MCF 10A (cell line): ENCODE measurements at regions not wholly inside any gene's neighbourhood (a gene's known extent, or its start where the extent isn't known, plus 50 kb on each side); places are given as distances from the start of the nearest gene placed in this dataset.

ENCODE experiments used
- BruUV-seq: library from RNA; stranded (reverse); fragments of 400-500 nt; replicated peaks from 2 replicates; lab custom pipeline; 2021; lab: Mats Ljungman, UMichigan
- CTCF ChIA-PET: fragments of 300-600 bp; sonication (Branson Sonifier 250); formaldehyde crosslinking; extraction: SDS; loops from one replicate; lab custom pipeline; 2021; ENCODE audit warnings: antibody characterized with exemption, inconsistent platforms; lab: Yijun Ruan, JAX
- POLR2A ChIA-PET: fragments of 300-600, 350-650 bp; sonication (Branson Sonifier 250); formaldehyde crosslinking; extraction: SDS; loops from one replicate; lab custom pipeline; 2020; ENCODE audit warnings: antibody characterized with exemption, inconsistent platforms; lab: Yijun Ruan, JAX
- DNase-seq: peaks from one replicate; pipeline ENCODE4 v3.0.0-alpha.2; 2018; ENCODE audit not compliant: unreplicated experiment
- H3K27ac Mint-ChIP-seq: one replicate; pipeline ENCODE4 v1.8.0; 2022; ENCODE audit warnings: mild to moderate bottlenecking, low read depth, mixed read lengths; ENCODE audit not compliant: unreplicated experiment
- H3K27me3 Mint-ChIP-seq: one replicate; pipeline ENCODE4 v1.8.0; 2022; ENCODE audit warnings: mixed read lengths; ENCODE audit not compliant: insufficient read depth, unreplicated experiment
- H3K36me3 Mint-ChIP-seq: one replicate; pipeline ENCODE4 v1.8.0; 2022; ENCODE audit warnings: mild to moderate bottlenecking, moderate library complexity, mixed read lengths; ENCODE audit not compliant: insufficient read depth, unreplicated experiment
- H3K4me1 Mint-ChIP-seq: one replicate; pipeline ENCODE4 v1.8.0; 2022; ENCODE audit warnings: mixed read lengths; ENCODE audit not compliant: insufficient read depth, unreplicated experiment
- H3K4me3 Mint-ChIP-seq: one replicate; pipeline ENCODE4 v1.8.0; 2022; ENCODE audit warnings: mild to moderate bottlenecking, moderate library complexity, mixed read lengths; ENCODE audit not compliant: unreplicated experiment
- H3K9me3 Mint-ChIP-seq: one replicate; pipeline ENCODE4 v1.8.0; 2022; ENCODE audit warnings: mixed read lengths; ENCODE audit not compliant: unreplicated experiment
- intact Hi-C: fragments of 100-400 bp; cut with micrococcal nuclease; formaldehyde crosslinking; loops from 2 replicates; pipeline ENCODE4 v1.14.1; 2022
- TF ChIP-seq, protein P1 (sequence below): fragments of 200-600 bp; IDR thresholded peaks from one replicate; pipeline ENCODE4 v1.8.0; 2022; ENCODE audit warnings: antibody characterized with exemption, mild to moderate bottlenecking; ENCODE audit not compliant: unreplicated experiment

DNA sequence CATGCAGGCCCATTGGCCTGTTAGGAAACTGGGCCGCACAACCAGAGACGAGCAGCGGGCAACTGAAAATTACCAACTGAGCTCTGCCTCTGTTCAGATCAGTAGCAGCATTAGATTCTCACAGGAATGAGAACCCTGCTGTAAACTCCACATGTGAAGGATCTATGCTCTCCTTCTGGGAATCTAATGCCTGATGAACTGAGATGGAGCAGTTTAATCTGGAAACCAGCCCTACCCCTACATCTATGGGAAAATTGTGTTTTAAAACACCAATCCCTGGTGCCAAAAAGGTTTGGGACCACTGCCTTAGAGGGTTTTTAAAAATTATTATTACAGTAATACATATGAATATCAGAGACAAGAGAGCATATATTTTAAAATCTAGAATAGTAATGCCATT lies 1144.5 kb downstream of the FSCB start:
- no peaks in the 10 kb centered on the region for H3K27me3 Mint-ChIP-seq
- H3K27ac Mint-ChIP-seq, result no peak overlapping the region
- H3K4me3 Mint-ChIP-seq, result no peak overlapping the region
- BruUV-seq, result no TSS peak
- DNase-seq, result no peak
- TF ChIP-seq, protein P1, sequence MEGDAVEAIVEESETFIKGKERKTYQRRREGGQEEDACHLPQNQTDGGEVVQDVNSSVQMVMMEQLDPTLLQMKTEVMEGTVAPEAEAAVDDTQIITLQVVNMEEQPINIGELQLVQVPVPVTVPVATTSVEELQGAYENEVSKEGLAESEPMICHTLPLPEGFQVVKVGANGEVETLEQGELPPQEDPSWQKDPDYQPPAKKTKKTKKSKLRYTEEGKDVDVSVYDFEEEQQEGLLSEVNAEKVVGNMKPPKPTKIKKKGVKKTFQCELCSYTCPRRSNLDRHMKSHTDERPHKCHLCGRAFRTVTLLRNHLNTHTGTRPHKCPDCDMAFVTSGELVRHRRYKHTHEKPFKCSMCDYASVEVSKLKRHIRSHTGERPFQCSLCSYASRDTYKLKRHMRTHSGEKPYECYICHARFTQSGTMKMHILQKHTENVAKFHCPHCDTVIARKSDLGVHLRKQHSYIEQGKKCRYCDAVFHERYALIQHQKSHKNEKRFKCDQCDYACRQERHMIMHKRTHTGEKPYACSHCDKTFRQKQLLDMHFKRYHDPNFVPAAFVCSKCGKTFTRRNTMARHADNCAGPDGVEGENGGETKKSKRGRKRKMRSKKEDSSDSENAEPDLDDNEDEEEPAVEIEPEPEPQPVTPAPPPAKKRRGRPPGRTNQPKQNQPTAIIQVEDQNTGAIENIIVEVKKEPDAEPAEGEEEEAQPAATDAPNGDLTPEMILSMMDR, result no peak
- peaks cover 7% of the 10 kb centered on the region for H3K9me3 Mint-ChIP-seq
- POLR2A ChIA-PET, result no interaction called here
- CTCF ChIA-PET, result no interaction called here
- intact Hi-C loops, result no loop called here
- peaks cover 4% of the 10 kb centered on the region for H3K36me3 Mint-ChIP-seq
- peaks cover 2% of the 10 kb centered on the region for H3K4me1 Mint-ChIP-seq

DNA sequence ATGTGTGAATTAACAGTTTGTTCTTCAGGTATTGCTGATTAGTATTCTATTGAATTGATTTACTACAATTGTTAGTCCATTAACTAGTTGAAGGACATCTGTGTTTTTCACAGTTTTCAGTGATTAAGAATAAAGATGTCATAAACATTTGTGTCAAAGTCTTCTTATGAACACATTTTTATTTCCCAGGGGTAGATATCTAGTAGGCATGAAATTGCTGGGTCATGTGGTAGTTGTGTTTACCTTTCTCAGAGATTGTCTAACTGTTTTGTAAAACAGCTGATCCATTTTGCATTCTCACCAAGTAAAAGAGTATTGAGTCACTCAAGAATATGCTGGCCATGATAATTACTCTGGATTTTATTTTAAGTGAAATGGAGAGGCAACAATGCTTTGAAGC lies 1145.3 kb downstream of the FSCB start:
- peaks cover 4% of the 10 kb centered on the region for H3K36me3 Mint-ChIP-seq
- no peak for DNase-seq

DNA sequence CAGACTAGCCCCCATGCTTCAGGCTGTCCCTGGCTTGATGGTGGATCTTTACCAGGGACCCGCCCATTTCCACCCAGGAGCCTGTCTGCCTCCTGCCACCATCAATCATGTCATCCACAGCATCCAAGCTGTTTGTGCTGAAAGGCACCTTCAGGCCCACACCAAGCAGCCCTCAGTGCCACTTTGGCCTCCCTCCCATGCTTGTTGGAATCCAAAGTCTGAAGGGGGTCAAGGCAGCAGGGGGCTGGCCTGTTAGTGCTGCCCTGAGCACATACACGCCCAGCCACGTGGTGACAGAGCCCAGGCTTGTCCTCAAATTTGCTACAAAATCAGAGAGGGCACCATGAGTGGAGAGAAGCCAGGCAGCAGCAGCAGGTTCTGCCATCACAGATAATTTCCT lies 1146.8 kb downstream of the FSCB start:
- no peak for DNase-seq
- no peak overlapping the region for H3K4me3 Mint-ChIP-seq
- H3K4me1 Mint-ChIP-seq, result peaks cover 7% of the 10 kb centered on the region
- BruUV-seq, result no TSS peak
- CTCF ChIA-PET, result no interaction called here
- H3K27ac Mint-ChIP-seq, result no peak overlapping the region
- no peaks in the 10 kb centered on the region for H3K27me3 Mint-ChIP-seq
- intact Hi-C loops, result no loop called here
- TF ChIP-seq, protein P1, result no peak
- POLR2A ChIA-PET, result no interaction called here
- H3K9me3 Mint-ChIP-seq, result no peaks in the 10 kb centered on the region
- no peaks in the 10 kb centered on the region for H3K36me3 Mint-ChIP-seq

More for the DNA sequence above, 1145.3 kb downstream of the FSCB start:
- POLR2A ChIA-PET, result no interaction called here
- H3K27me3 Mint-ChIP-seq, result no peaks in the 10 kb centered on the region
- CTCF ChIA-PET, result no interaction called here
- H3K4me1 Mint-ChIP-seq, result peaks cover 7% of the 10 kb centered on the region
- no TSS peak for BruUV-seq
- intact Hi-C loops, result no loop called here
- no peak overlapping the region for H3K4me3 Mint-ChIP-seq
- no peak overlapping the region for H3K27ac Mint-ChIP-seq
- H3K9me3 Mint-ChIP-seq, result no peaks in the 10 kb centered on the region
- TF ChIP-seq, protein P1, result no peak

DNA sequence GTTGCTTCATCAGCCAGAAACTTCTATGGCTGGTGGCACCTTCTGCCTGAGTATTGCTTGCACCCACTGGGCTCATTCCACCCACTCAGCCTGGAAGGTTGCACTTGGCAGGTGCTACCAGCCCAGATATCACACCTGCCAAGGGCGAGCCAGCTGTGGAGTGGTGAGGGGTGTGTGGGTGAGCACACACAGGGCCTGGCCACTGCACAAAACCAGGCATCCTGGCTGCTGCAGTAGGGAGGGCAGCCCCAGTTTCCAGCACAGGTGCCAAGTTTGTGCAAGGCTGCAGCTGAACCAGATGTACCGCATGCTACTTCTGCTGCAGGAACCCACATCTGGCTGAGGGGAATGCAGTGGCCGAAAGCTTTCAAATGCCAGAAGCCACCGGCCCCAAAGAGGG lies 1147.8 kb downstream of the FSCB start:
- H3K9me3 Mint-ChIP-seq, result no peaks in the 10 kb centered on the region
- no peak overlapping the region for H3K4me3 Mint-ChIP-seq
- intact Hi-C loops, result no loop called here
- TF ChIP-seq, protein P1, result no peak
- peaks cover 7% of the 10 kb centered on the region for H3K4me1 Mint-ChIP-seq
- ChIA-PET POLR2A (no interaction called here), CTCF (interaction anchor here (0.6 to 1.0 kb wide), 3 partner anchors 10 to 258 kb away, joined by 3 read pairs; no protein-coding TSS in a partner anchor)
- H3K27me3 Mint-ChIP-seq, result no peaks in the 10 kb centered on the region
- no TSS peak for BruUV-seq
- H3K27ac Mint-ChIP-seq, result no peak overlapping the region
- no peaks in the 10 kb centered on the region for H3K36me3 Mint-ChIP-seq
- DNase-seq, result no peak
